Endothelial cell of umbilical vein (primary cell): ENCODE measurements at regions not wholly inside any gene's neighbourhood (a gene's known extent, or its start where the extent isn't known, plus 50 kb on each side); places are given as distances from the start of the nearest gene placed in this dataset.

ENCODE experiments used
- BruUV-seq: library from RNA; stranded (reverse); fragments of 400-500 nt; replicated peaks from 2 replicates; lab custom pipeline; 2021; lab: Mats Ljungman, UMichigan
- CTCF ChIA-PET: fragments of 300-600, 350-600 bp; sonication (Branson Sonifier 250); formaldehyde crosslinking; loops from one replicate; lab custom pipeline; 2021; ENCODE audit warnings: antibody characterized with exemption, inconsistent platforms; lab: Charles Lee
- POLR2A ChIA-PET: fragments of 300-600, 350-600 bp; sonication (Branson Sonifier 250); formaldehyde crosslinking; loops from one replicate; lab custom pipeline; 2021; ENCODE audit warnings: antibody characterized with exemption, inconsistent platforms; lab: Charles Lee
- DNase-seq: peaks from one replicate; pipeline ENCODE4 v3.0.0-alpha.2; 2011; ENCODE audit warnings: low read depth, low spot score
- FAIRE-seq: peaks from 2 replicates; lab custom pipeline; 2011; peaks lifted over from hg19 to GRCh38; lab: Jason Lieb, UNC
- H2AFZ ChIP-seq: 2 replicates; pipeline ENCODE4 v1.6.0; 2012; ENCODE audit warnings: low read depth, low read length, control low read depth, inconsistent platforms
- H3K27ac ChIP-seq: 2 replicates; pipeline ENCODE4 v1.5.1; 2011; ENCODE audit warnings: low read depth, mild to moderate bottlenecking, control low read depth, low read length, moderate library complexity; ENCODE audit not compliant: insufficient read depth
- H3K27me3 ChIP-seq, 2 experiments: 2 replicates each; pipeline versions ENCODE4 v1.6.0 to v1.6.1; 2011; ENCODE audit warnings: low read length in 2 of 2, mixed read lengths in 1 of 2; ENCODE audit not compliant: control insufficient read depth in 2 of 2, insufficient read depth in 2 of 2
- H3K36me3 ChIP-seq, 2 experiments: 2 replicates in 1 of 2; 3 replicates in 1 of 2; pipeline ENCODE4 v1.5.1; 2011; ENCODE audit warnings: low read length in 2 of 2, mild to moderate bottlenecking in 1 of 2, moderate library complexity in 1 of 2; ENCODE audit not compliant: control insufficient read depth in 2 of 2, insufficient read depth in 2 of 2; ENCODE audit errors: extremely low read depth in 1 of 2
- H3K4me1 ChIP-seq: 3 replicates; pipeline ENCODE4 v1.5.1; 2011; ENCODE audit warnings: mild to moderate bottlenecking, low read length; ENCODE audit not compliant: control insufficient read depth, insufficient read depth; ENCODE audit errors: extremely low read depth
- H3K4me2 ChIP-seq: 2 replicates; pipeline ENCODE4 v1.6.1; 2011; ENCODE audit warnings: low read length, control low read depth, mixed read lengths; ENCODE audit not compliant: insufficient read depth
- H3K4me3 ChIP-seq, 3 experiments: fragments of 200-600 bp in 1 of 3; sonication (generic), shearing (Covaris generic) in 1 of 3; replicated peaks in 1 of 3; 2 replicates each; pipeline ENCODE4 v1.5.1; 2011 to 2016; ENCODE audit warnings: control low read depth in 3 of 3, low read length in 3 of 3, mild to moderate bottlenecking in 2 of 3, inconsistent platforms in 1 of 3, low read depth in 1 of 3, moderate library complexity in 1 of 3; ENCODE audit not compliant: insufficient read depth in 1 of 3
- H3K79me2 ChIP-seq: 2 replicates; pipeline ENCODE4 v1.6.0; 2012; ENCODE audit warnings: low read length, inconsistent platforms; ENCODE audit not compliant: control insufficient read depth, insufficient read depth
- H3K9ac ChIP-seq: replicated peaks from 2 replicates; pipeline ENCODE3; 2011; ENCODE audit warnings: low read length, control low read depth; ENCODE audit not compliant: insufficient read depth; ENCODE audit errors: extremely low read depth
- H3K9me1 ChIP-seq: replicated peaks from 3 replicates; pipeline ENCODE4 v1.6.0; 2011; ENCODE audit warnings: mild to moderate bottlenecking, low read length; ENCODE audit not compliant: control insufficient read depth, insufficient read depth; ENCODE audit errors: extremely low read depth
- H3K9me3 ChIP-seq: replicated peaks from 2 replicates; pipeline ENCODE4 v1.5.1; 2012; ENCODE audit warnings: low read length, inconsistent platforms; ENCODE audit not compliant: control insufficient read depth, insufficient read depth
- H4K20me1 ChIP-seq: replicated peaks from 2 replicates; pipeline ENCODE3; 2011; ENCODE audit warnings: mild to moderate bottlenecking, low read length; ENCODE audit not compliant: control insufficient read depth, insufficient read depth; ENCODE audit errors: extremely low read depth
- EZH2 ChIP-seq: IDR thresholded peaks from 2 replicates; pipeline ENCODE4 v1.6.1; 2012; ENCODE audit warnings: borderline replicate concordance, low read depth, mild to moderate bottlenecking, moderate library complexity, low read length, inconsistent platforms; ENCODE audit not compliant: severe bottlenecking
- FOS ChIP-seq: IDR thresholded peaks from 2 replicates; pipeline ENCODE4 v1.6.1; 2011; ENCODE audit warnings: mild to moderate bottlenecking, low read length, moderate library complexity, borderline replicate concordance; ENCODE audit not compliant: insufficient read depth
- GATA2 ChIP-seq: IDR thresholded peaks from 2 replicates; pipeline ENCODE4 v1.7.0; 2011; ENCODE audit warnings: low read depth, mild to moderate bottlenecking, moderate library complexity, mixed read lengths, low read length; ENCODE audit not compliant: insufficient read length, insufficient read depth
- JUN ChIP-seq: IDR thresholded peaks from 2 replicates; pipeline ENCODE4 v1.6.1; 2011; ENCODE audit warnings: borderline replicate concordance, low read depth; ENCODE audit not compliant: insufficient read length, insufficient read depth
- MAX ChIP-seq: IDR thresholded peaks from 2 replicates; pipeline ENCODE4 v1.6.1; 2011; ENCODE audit not compliant: insufficient read depth, insufficient read length
- MYC ChIP-seq: IDR thresholded peaks from one replicate; pipeline ENCODE4 v1.6.1; 2011; ENCODE audit warnings: mild to moderate bottlenecking, low read depth, low read length
- POLR2A ChIP-seq: IDR thresholded peaks from 2 replicates; pipeline ENCODE4 v1.6.1; 2012; ENCODE audit warnings: low read depth, mild to moderate bottlenecking, control low read depth, low read length
- POLR2AphosphoS5 ChIP-seq: IDR thresholded peaks from 2 replicates; pipeline ENCODE4 v1.6.1; 2012; ENCODE audit warnings: low read depth, mild to moderate bottlenecking, control low read depth, low read length, moderate library complexity; ENCODE audit not compliant: insufficient read depth
- dilution Hi-C: fragments of 300-500 bp; cut with MboI; formaldehyde crosslinking; loops from one replicate; pipeline ENCODE4 v1.15.0; 2019; ENCODE audit warnings: low sequenced_read_pairs; ENCODE audit not compliant: extremely low pct_ligation_motif_present
- intact Hi-C: fragments of 100-400 bp; cut with micrococcal nuclease; formaldehyde crosslinking; loops from one replicate; pipeline ENCODE4 v1.10.0; 2022
- TF ChIP-seq, protein P1 (sequence below), 2 donors: IDR thresholded peaks; 1 replicate in 1 of 2; 2 replicates in 1 of 2; pipeline ENCODE4 v1.5.1; 2011; ENCODE audit warnings: low read length in 2 of 2, mild to moderate bottlenecking in 2 of 2, moderate library complexity in 2 of 2, control low read depth in 1 of 2, inconsistent platforms in 1 of 2, low read depth in 1 of 2; ENCODE audit not compliant: insufficient read depth in 1 of 2; ENCODE audit errors: extremely low read depth in 1 of 2

- TF ChIP-seq GATA2 (no peak), MYC (no peak), POLR2AphosphoS5 (no peak), FOS (no peak), JUN (no peak), POLR2A (no peak), EZH2 (no peak), MAX (no peak)
- TF ChIP-seq, protein P1, sequence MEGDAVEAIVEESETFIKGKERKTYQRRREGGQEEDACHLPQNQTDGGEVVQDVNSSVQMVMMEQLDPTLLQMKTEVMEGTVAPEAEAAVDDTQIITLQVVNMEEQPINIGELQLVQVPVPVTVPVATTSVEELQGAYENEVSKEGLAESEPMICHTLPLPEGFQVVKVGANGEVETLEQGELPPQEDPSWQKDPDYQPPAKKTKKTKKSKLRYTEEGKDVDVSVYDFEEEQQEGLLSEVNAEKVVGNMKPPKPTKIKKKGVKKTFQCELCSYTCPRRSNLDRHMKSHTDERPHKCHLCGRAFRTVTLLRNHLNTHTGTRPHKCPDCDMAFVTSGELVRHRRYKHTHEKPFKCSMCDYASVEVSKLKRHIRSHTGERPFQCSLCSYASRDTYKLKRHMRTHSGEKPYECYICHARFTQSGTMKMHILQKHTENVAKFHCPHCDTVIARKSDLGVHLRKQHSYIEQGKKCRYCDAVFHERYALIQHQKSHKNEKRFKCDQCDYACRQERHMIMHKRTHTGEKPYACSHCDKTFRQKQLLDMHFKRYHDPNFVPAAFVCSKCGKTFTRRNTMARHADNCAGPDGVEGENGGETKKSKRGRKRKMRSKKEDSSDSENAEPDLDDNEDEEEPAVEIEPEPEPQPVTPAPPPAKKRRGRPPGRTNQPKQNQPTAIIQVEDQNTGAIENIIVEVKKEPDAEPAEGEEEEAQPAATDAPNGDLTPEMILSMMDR (IDR thresholded peaks at IDR 0.05; ENCODE audit: extremely low read depth in 1 of 2, insufficient read depth in 1 of 2, low read depth in 1 of 2, low read length in 2 of 2): no peak
- dilution Hi-C loops (no loop called here), intact Hi-C loops (no loop called here)
- Histone ChIP-seq H3K27me3 (no peaks in the 10 kb centered on the region), H3K9ac (no peak overlapping the region), H3K27ac (no peak overlapping the region), H3K36me3 (no peaks in the 10 kb centered on the region), H3K9me3 (no peaks in the 10 kb centered on the region), H2AFZ (no peak overlapping the region), H3K9me1 (no peaks in the 10 kb centered on the region), H3K79me2 (no peaks in the 10 kb centered on the region), H3K4me3 (no peak overlapping the region), H3K4me1 (no peaks in the 10 kb centered on the region), H3K4me2 (no peak overlapping the region), H4K20me1 (no peaks in the 10 kb centered on the region)
- ChIA-PET CTCF (no interaction called here), POLR2A (no interaction called here)
- BruUV-seq: no TSS peak
- no peak for DNase-seq
- no peak for FAIRE-seq
Measured at GRCh38 chrX:115895678-115896329, 274.7 kb upstream of the AGTR2 start.
